C4-2B (cell line): ENCODE measurements at regions not wholly inside any gene's neighbourhood (a gene's known extent, or its start where the extent isn't known, plus 50 kb on each side); places are given as distances from the start of the nearest gene placed in this dataset.
A peak's percentile ranks its signal among the peaks of the same experiment; 100 is the strongest.

Experiments
- H3K27ac ChIP-seq: fragments of 450-650 bp; 2 replicates; pipeline ENCODE4 v1.5.1; 2017
- ZFX ChIP-seq: fragments of 450-650 bp; IDR thresholded peaks from 2 replicates; pipeline ENCODE4 v1.6.1; 2017
- TF ChIP-seq, protein P1 (sequence below): fragments of 450-650 bp; conservative IDR thresholded peaks from 2 replicates; pipeline ENCODE4 v1.5.1; 2017; ENCODE audit warnings: mild to moderate bottlenecking

DNA sequence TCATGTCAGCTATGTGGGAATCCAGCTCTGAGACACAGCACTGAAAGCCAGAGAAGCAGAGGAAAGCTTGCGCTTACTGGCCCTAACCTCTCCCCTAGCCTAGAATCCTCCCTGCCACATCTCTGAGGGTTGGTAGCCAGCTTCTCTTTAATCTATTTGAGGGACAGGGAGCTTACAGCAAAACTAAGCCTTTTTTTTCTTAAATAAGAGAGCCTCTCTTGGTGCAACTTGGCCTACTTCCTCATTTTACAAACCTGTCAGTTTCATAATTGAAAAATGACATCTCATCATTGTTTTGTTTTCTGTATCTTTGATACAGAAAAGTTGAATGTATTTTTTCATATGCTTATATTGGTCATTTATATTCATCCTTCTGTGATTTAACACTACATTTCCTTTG, 193.9 kb downstream of the ZNF621 start:
- no peak overlapping the region for H3K27ac ChIP-seq
- TF ChIP-seq, protein P1, sequence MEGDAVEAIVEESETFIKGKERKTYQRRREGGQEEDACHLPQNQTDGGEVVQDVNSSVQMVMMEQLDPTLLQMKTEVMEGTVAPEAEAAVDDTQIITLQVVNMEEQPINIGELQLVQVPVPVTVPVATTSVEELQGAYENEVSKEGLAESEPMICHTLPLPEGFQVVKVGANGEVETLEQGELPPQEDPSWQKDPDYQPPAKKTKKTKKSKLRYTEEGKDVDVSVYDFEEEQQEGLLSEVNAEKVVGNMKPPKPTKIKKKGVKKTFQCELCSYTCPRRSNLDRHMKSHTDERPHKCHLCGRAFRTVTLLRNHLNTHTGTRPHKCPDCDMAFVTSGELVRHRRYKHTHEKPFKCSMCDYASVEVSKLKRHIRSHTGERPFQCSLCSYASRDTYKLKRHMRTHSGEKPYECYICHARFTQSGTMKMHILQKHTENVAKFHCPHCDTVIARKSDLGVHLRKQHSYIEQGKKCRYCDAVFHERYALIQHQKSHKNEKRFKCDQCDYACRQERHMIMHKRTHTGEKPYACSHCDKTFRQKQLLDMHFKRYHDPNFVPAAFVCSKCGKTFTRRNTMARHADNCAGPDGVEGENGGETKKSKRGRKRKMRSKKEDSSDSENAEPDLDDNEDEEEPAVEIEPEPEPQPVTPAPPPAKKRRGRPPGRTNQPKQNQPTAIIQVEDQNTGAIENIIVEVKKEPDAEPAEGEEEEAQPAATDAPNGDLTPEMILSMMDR = no peak
- TF ChIP-seq ZFX = no peak

DNA sequence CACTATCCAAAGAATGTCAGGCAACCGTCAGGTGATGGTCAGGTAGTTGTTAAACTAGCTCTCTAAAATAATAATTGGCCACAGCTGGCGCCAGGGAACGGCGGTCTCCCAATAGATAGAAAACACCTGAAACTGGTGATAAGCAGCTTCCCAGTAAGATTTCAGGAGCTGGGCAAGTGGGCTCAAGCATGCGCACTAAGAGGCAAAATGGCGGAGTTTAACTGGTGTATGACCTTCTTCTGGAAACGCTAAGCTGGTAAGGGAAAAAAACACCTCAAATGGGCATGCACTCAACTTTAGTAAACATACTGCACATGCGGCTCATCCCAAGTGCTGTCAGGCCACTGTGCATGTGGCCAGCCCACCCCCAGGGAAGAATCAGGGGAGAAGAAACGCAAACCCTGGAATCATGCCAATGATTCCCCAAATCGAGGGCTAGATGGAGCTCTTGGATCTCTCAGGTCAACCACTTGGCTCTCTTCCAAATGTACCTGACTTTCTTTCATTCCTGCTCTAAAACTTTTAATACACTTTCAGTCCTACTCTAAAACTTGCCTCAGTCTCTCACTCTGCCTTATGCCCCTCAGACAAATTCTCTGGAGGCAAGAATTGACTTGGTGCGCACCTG, 195.0 kb downstream of the ZNF621 start:
- no peak overlapping the region for H3K27ac ChIP-seq
- TF ChIP-seq, protein P1 = peak; percentile 70
- TF ChIP-seq ZFX = no peak

DNA sequence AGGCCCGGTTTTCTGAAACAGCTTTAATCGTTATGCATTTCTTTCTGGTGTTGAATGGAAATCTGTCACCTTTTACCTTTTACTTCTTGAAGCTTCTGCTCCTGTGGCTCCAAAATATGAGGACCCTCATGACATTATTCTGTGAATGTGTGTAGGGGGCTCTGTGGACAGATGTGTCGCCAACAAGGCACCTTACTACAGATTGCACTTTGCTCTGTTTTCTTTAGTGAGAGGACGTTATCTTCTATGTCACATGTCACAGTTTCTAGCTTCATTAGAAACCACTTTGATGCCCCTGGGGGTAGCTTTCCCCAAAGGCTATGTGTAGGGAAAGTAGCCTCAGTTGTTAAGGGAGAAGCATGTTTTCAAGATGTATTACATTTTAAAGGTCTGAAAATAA, 195.6 kb downstream of the ZNF621 start:
- TF ChIP-seq, protein P1 = no peak
- TF ChIP-seq ZFX = no peak
- no peak overlapping the region for H3K27ac ChIP-seq

DNA sequence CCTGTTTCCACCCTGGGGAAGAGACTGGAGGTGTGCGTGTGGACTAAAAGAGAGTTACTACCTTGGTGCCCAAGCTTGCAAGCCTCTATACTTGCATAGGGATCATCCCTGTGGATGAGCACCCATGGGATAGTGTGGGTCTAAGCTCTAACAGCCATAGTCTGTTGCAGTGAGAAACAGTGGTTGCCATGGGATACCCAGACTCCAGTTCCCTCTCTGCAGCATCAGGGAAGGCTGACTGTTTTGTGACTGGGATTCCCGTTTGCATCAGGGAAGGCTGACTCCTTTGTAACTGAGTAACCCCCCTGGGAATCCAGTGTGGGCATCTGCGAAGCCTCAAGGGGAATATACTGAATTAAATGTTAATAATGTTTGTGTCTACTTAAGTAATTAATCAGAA, 196.1 kb downstream of the ZNF621 start:
- no peak overlapping the region for H3K27ac ChIP-seq
- TF ChIP-seq, protein P1 = no peak
- no peak for TF ChIP-seq ZFX

DNA sequence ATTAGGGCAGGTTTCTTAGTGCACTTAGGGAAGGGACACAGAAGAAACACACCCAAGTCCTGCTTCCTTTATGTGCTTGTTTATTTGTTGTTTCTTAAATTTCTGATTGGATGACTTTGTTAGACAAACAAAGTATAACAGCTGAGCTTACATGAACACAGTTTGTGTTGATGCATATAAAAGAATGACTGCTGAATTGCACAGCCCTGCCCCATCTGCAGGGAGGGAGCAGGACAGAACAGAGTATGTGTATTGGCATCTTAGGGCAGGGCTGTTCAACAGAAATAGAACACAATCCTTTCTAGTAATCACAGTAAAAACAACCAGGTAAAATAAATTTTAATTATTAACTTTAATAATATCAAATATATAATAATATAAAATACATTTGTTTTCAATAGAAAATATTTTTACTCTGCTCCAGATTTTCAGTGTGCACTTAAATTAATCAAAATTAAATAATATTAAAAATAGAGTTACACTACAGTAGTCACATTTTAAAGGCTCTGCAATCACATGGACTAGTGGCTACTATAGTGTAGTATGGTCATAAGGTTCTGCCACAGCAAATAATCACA, 198.4 kb downstream of the ZNF621 start:
- no peak for TF ChIP-seq ZFX
- TF ChIP-seq, protein P1 = no peak
- H3K27ac ChIP-seq = peak overlapping the region; percentile 47; the same call in 1 of the 2 replicates

DNA sequence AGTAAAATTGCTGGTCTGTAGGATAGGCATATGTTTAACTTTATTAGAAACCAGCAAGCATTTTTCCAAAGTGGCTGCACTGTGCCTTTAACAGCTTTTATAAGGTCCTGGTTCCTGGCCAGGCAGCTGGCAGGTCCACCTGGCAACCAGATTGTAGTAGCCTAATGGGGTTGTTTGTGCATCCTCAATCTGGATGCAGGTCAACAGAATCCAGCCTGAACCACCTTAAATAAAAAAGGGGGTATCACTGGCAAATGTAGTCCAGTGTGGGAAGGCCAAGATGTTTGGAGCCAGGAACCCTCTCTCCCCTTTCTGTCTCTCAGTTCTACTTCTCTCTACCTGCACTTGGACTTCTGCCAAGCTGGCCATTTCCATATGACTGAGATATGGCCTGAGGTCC, 200.3 kb downstream of the ZNF621 start:
- TF ChIP-seq, protein P1 = no peak
- TF ChIP-seq ZFX = no peak
- no peak overlapping the region for H3K27ac ChIP-seq

DNA sequence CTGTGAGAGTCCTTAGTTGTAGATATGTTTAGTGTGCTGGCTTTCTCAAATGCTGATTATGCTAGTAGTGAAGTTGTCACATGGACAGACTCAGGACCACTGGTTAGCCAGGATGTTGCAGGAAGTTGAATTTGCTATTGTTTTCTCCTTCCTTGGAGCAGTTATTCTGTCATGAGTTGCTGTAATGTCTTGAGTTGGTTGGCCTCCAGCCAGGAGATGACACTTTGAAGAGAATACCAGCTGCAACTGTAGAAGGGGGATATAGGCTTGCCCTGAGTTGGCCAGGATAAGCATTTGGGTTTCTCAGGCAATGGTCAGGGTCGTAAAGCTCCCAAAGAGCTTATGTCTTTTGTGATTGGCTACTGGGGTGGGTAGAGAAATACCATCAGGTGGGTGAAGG, 206.7 kb downstream of the ZNF621 start:
- TF ChIP-seq, protein P1 = no peak
- TF ChIP-seq ZFX = no peak
- no peak overlapping the region for H3K27ac ChIP-seq
